NOMO-1 (cell line): ENCODE measurements at regions not wholly inside any gene's neighbourhood (a gene's known extent, or its start where the extent isn't known, plus 50 kb on each side); places are given as distances from the start of the nearest gene placed in this dataset.
"Not testable (repeated sequence)": the region's sequence is repeated elsewhere in the genome, so short reads cannot be mapped to it uniquely, and the experiment has no call there.

Experiments
- DNase-seq, 2 experiments: peaks; one replicate each; lab custom pipeline; 2025; ENCODE audit not compliant: unreplicated experiment in 2 of 2; lab: John Stamatoyannopoulos, UW

- peak; percentile 31 to 32 for DNase-seq
These were observed 251.4 kb upstream of the DDX53 start for GRCh38 chrX:22748093-22748999.

- no peak for DNase-seq
These were observed 240.8 kb upstream of the DDX53 start for GRCh38 chrX:22758807-22759481.

GRCh38 chrX:22760513-22761057 is 239.2 kb upstream of the DDX53 start:
- no peak for DNase-seq

- no peak for DNase-seq
These were observed 211.5 kb upstream of the DDX53 start for GRCh38 chrX:22788221-22788620.

- DNase-seq: no peak
These were observed 204.1 kb upstream of the DDX53 start for GRCh38 chrX:22795671-22796070.

GRCh38 chrX:22800360-22800759 is 199.4 kb upstream of the DDX53 start:
- peak; percentile 80 to 87 for DNase-seq

GRCh38 chrX:22800806-22801205 is 199.0 kb upstream of the DDX53 start:
- DNase-seq: no peak

GRCh38 chrX:22803353-22803752 is 196.4 kb upstream of the DDX53 start:
- no peak for DNase-seq

- no peak for DNase-seq
These were observed 188.9 kb upstream of the DDX53 start for GRCh38 chrX:22810876-22811275.

- DNase-seq: no peak
These were observed 181.7 kb upstream of the DDX53 start for GRCh38 chrX:22818061-22818460.

GRCh38 chrX:22855693-22856092 is 144.1 kb upstream of the DDX53 start:
- no peak for DNase-seq

- no peak for DNase-seq
These were observed 140.1 kb upstream of the DDX53 start for GRCh38 chrX:22859642-22860041.

GRCh38 chrX:22866801-22867200 is 133.0 kb upstream of the DDX53 start:
- DNase-seq: not testable (repeated sequence)

GRCh38 chrX:22882543-22882942 is 117.2 kb upstream of the DDX53 start:
- DNase-seq: no peak

- no peak for DNase-seq
These were observed 109.9 kb upstream of the DDX53 start for GRCh38 chrX:22889819-22890218.

GRCh38 chrX:22912616-22913015 is 87.1 kb upstream of the DDX53 start:
- DNase-seq: no peak

GRCh38 chrX:22922961-22923360 is 76.8 kb upstream of the DDX53 start:
- DNase-seq: no peak

- DNase-seq: no peak
These were observed 65.1 kb upstream of the DDX53 start for GRCh38 chrX:22934640-22935039.

GRCh38 chrX:22944945-22945344 is 54.8 kb upstream of the DDX53 start:
- no peak for DNase-seq
